Retinal pigment epithelial cell (primary cell): ENCODE measurements at regions not wholly inside any gene's neighbourhood (a gene's known extent, or its start where the extent isn't known, plus 50 kb on each side); places are given as distances from the start of the nearest gene placed in this dataset.

Experiments
- DNase-seq: peaks from one replicate; pipeline ENCODE4 v3.0.0-alpha.2; 2010; ENCODE audit warnings: low read depth
- H3K4me3 ChIP-seq: 2 replicates; pipeline ENCODE4 v1.5.1; 2011; ENCODE audit warnings: mild to moderate bottlenecking, low read length, control low read depth, moderate library complexity
- TF ChIP-seq, protein P1 (sequence below): conservative IDR thresholded peaks from 2 replicates; pipeline ENCODE4 v1.5.1; 2011; ENCODE audit warnings: low read depth, low read length, control low read depth, inconsistent platforms

DNA sequence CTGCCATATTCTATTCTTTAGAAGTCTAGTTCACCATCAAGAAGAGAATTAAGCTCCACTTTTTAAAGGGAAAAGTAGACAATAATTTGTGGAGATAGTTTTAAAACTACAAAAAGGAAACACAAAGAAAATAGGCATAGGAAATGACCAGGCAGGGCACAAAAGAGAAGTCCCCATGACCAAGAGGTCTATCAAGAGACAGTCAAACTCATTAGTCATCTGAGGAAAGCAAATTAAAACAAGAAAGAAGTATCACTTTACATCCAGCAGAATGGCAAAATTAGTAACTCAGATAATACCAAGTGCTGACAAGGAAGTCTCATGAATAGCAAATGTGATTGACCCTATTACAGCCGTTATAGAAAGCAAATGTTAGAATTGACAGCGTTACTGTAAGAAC, 243.7 kb upstream of the SNX7 start:
- no peak for DNase-seq
- TF ChIP-seq, protein P1, sequence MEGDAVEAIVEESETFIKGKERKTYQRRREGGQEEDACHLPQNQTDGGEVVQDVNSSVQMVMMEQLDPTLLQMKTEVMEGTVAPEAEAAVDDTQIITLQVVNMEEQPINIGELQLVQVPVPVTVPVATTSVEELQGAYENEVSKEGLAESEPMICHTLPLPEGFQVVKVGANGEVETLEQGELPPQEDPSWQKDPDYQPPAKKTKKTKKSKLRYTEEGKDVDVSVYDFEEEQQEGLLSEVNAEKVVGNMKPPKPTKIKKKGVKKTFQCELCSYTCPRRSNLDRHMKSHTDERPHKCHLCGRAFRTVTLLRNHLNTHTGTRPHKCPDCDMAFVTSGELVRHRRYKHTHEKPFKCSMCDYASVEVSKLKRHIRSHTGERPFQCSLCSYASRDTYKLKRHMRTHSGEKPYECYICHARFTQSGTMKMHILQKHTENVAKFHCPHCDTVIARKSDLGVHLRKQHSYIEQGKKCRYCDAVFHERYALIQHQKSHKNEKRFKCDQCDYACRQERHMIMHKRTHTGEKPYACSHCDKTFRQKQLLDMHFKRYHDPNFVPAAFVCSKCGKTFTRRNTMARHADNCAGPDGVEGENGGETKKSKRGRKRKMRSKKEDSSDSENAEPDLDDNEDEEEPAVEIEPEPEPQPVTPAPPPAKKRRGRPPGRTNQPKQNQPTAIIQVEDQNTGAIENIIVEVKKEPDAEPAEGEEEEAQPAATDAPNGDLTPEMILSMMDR = no peak
- no peak overlapping the region for H3K4me3 ChIP-seq

DNA sequence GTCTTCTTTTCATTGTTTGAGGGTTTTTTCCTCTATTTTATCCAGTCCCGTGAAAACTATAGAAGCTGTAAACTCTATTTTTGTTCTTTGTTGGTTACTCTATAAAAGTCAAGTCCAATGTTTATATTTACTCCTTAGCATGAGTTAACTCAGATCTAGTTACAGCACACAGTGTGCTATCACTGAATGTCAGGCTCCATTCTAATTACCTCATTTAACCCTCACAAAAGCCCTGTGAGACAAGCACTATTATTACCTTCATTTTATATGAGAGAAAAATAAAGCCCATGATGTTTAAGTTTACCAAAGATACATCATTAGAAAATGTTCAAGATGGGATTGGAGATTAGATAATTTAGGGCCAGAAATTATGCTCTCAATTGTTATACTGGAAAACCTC, 251.4 kb upstream of the SNX7 start:
- H3K4me3 ChIP-seq = no peak overlapping the region
- TF ChIP-seq, protein P1 = no peak
- no peak for DNase-seq

DNA sequence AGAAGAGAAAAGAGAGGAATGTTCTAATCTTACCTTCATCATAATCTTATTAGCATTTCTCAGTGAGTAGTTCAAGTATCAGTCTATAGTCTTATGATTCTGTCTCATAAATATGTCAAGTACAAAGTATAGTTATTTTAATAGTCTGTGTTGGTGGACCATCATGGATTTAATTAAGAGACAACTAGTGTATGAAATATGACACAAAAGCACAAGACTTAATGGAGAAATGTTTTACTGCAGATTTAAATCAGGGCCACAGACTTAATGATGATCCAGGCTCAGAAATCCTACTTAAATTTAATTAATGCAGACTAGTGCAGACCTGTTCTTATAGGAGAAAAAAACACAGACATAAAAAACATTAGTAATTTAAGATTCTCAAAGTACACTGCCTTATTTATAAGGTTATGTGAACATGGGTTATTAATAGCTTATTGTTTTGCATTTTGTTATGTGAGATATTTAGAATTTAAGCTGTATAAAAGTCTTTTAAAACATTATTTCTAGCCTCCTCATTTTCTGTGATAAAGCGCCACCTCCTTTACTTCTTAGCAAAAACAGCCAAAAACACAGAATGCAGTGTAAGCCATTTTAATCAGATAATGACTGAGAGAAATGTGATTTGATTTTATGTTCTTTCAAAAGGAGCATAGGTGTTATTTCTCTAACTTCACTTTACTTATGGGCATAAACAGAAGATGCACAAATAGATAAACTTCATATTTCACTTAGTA, 255.0 kb upstream of the SNX7 start:
- no peak overlapping the region for H3K4me3 ChIP-seq
- DNase-seq = peak; percentile 86
- TF ChIP-seq, protein P1 = no peak

DNA sequence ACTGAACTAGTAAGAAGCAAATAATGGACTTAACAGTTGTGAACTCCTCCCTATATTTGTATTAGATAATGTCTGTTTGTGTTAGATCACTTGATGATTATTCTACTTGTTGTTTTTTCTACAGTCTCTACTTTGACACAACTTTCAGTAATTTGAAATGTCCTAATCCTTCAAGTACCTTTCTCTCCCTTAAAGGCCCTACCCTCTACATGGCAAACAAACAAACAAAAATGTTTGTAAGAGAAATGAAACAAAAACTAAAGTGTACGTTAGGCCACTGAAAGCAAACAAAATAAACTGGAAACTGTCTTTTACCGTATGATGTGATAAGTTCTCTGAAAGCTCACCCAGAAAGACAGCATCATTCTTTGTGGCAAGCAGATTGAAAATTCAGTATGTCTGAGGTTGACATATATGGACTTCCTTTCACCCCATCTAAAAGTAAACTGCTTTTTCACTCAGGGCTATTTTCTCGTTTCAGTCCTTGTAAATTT, 255.9 kb upstream of the SNX7 start:
- H3K4me3 ChIP-seq = no peak overlapping the region
- TF ChIP-seq, protein P1 = no peak
- DNase-seq = no peak

DNA sequence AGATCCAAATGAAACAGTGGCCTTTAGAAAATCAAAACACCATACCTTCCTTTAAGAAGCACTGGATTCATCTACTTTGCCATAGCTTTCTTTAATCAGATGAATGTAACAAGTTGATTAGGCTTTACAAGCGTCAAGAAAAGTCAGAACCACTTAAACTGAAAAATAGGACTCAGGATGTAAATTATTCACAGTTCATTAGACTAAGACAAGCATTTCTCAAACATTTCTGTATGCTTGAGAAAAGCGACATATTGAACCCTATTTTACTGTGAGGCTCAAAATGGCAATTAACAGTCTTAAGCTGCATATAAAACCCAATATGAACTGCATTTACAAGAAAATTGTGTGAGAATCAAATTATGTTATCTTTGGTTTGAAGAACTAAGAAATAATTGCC, 256.7 kb upstream of the SNX7 start:
- peak; percentile 81 for DNase-seq
- TF ChIP-seq, protein P1 = no peak
- no peak overlapping the region for H3K4me3 ChIP-seq

DNA sequence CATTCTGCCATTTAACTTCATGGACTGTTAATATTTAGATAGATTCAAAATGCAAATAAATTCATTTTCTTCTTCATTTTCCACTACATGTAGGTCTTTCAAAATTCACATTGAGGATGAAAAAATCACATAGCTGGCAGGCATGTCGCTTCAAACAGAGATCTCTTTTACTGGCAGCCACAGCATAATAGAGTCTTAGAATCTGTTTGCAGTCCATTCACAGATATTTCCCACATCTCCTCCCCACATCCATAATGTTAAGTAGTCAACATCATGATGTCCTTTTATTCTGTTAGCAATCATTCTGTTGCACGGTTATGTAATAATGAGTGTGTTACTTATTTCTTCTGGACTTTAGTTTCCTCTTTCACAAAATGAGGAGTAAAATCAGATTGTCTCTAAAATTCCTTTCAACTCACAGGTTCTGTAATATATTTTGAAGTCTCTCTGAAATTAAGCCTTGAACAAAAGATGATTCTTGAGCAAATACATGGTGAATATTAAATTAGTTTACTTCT, 257.5 kb upstream of the SNX7 start:
- peak overlapping the region; percentile 0 for H3K4me3 ChIP-seq
- DNase-seq = no peak
- TF ChIP-seq, protein P1 = no peak

DNA sequence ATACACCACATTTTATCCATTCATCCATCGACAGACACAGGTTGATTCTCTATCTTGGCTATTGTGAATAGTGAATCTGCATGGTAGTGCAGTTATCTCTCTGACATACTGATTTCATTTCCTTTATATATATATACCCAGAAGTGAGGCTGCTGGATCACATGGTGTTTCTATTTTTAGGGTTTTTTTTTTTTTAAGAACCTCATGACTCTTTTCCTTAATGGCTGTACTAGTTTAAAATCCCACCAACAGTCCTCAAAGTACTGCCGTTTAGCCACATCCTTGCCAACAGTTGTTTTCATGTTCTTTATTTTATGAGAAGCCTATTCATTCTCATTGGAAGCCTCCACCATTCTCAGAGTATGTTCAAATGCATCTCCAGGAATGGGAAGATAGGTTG, 258.7 kb upstream of the SNX7 start:
- DNase-seq = no peak
- H3K4me3 ChIP-seq = no peak overlapping the region
- TF ChIP-seq, protein P1 = no peak
